Nephron (organoid): ENCODE measurements at regions not wholly inside any gene's neighbourhood (a gene's known extent, or its start where the extent isn't known, plus 50 kb on each side); places are given as distances from the start of the nearest gene placed in this dataset.

ENCODE experiments used
- H3K27ac Mint-ChIP-seq, 3 experiments: 2 replicates each; pipeline ENCODE4 v1.8.0; 2020; ENCODE audit warnings: mixed read lengths in 3 of 3, mild to moderate bottlenecking in 2 of 3, moderate library complexity in 1 of 3
- H3K27me3 Mint-ChIP-seq: 2 replicates; pipeline ENCODE4 v1.8.0; 2021; ENCODE audit warnings: low read depth, mild to moderate bottlenecking, moderate library complexity, mixed read lengths
- H3K36me3 Mint-ChIP-seq: 2 replicates; pipeline ENCODE4 v1.8.0; 2020; ENCODE audit warnings: low read depth, mixed read lengths
- H3K4me1 Mint-ChIP-seq: 2 replicates; pipeline ENCODE4 v1.8.0; 2020; ENCODE audit warnings: mixed read lengths
- H3K4me3 Mint-ChIP-seq, 3 experiments: 2 replicates each; pipeline ENCODE4 v1.8.0; 2020; ENCODE audit warnings: mild to moderate bottlenecking in 3 of 3, mixed read lengths in 3 of 3, moderate library complexity in 2 of 3
- H3K9me3 Mint-ChIP-seq: 2 replicates; pipeline ENCODE4 v1.8.0; 2020; ENCODE audit warnings: mixed read lengths
- TF ChIP-seq, protein P1 (sequence below), 3 experiments: fragments of 200-600 bp; sonication (generic); IDR thresholded peaks; one replicate each; pipeline ENCODE4 v1.5.0; 2021; ENCODE audit warnings: antibody characterized with exemption in 3 of 3; ENCODE audit not compliant: unreplicated experiment in 3 of 3

GRCh38 chr7:113996405-113996804 lies 77.6 kb upstream of the PPP1R3A start:
- Mint-ChIP-seq H3K27ac (no peak overlapping the region), H3K36me3 (no peaks in the 10 kb centered on the region), H3K9me3 (peaks cover 7% of the 10 kb centered on the region), H3K27me3 (peaks cover 4% of the 10 kb centered on the region), H3K4me1 (no peaks in the 10 kb centered on the region), H3K4me3 (no peak overlapping the region)
- TF ChIP-seq, protein P1, sequence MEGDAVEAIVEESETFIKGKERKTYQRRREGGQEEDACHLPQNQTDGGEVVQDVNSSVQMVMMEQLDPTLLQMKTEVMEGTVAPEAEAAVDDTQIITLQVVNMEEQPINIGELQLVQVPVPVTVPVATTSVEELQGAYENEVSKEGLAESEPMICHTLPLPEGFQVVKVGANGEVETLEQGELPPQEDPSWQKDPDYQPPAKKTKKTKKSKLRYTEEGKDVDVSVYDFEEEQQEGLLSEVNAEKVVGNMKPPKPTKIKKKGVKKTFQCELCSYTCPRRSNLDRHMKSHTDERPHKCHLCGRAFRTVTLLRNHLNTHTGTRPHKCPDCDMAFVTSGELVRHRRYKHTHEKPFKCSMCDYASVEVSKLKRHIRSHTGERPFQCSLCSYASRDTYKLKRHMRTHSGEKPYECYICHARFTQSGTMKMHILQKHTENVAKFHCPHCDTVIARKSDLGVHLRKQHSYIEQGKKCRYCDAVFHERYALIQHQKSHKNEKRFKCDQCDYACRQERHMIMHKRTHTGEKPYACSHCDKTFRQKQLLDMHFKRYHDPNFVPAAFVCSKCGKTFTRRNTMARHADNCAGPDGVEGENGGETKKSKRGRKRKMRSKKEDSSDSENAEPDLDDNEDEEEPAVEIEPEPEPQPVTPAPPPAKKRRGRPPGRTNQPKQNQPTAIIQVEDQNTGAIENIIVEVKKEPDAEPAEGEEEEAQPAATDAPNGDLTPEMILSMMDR (IDR thresholded peaks at IDR 0.05; ENCODE audit: unreplicated experiment in 3 of 3) = no peak

GRCh38 chr7:113986216-113986615 lies 67.4 kb upstream of the PPP1R3A start:
- H3K4me3 Mint-ChIP-seq = no peak overlapping the region

DNA sequence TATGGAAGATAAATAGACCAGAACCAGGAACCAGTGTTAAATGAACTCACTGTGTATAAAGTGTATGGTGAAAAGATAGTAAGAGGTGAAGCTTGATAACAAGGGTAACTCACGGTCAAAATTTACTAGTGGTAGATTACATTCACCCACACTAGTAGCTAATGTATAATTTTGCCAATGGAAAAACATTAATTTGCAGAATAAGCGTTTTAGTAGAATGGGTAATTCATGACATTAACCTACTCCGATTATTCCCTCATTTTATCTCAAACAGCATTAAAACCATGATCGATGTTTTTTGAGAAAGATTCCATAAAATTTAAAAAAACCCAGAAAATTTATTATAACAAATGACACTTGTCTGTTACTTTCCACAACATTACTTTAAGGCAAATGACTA lies 57.7 kb upstream of the PPP1R3A start:
- H3K27me3 Mint-ChIP-seq = no peaks in the 10 kb centered on the region
- no peaks in the 10 kb centered on the region for H3K4me1 Mint-ChIP-seq
- TF ChIP-seq, protein P1 (IDR thresholded peaks at IDR 0.05; ENCODE audit: unreplicated experiment in 3 of 3) = no peak
- no peaks in the 10 kb centered on the region for H3K9me3 Mint-ChIP-seq
- H3K27ac Mint-ChIP-seq = no peak overlapping the region
- H3K4me3 Mint-ChIP-seq = no peak overlapping the region
- H3K36me3 Mint-ChIP-seq = no peaks in the 10 kb centered on the region

More at GRCh38 chr7:113986216-113986615, 67.4 kb upstream of the PPP1R3A start:
- H3K9me3 Mint-ChIP-seq = no peaks in the 10 kb centered on the region
- no peaks in the 10 kb centered on the region for H3K4me1 Mint-ChIP-seq
- TF ChIP-seq, protein P1 (IDR thresholded peaks at IDR 0.05; ENCODE audit: unreplicated experiment in 3 of 3) = no peak
- H3K36me3 Mint-ChIP-seq = no peaks in the 10 kb centered on the region
- no peak overlapping the region for H3K27ac Mint-ChIP-seq
- peaks cover 3% of the 10 kb centered on the region for H3K27me3 Mint-ChIP-seq

DNA sequence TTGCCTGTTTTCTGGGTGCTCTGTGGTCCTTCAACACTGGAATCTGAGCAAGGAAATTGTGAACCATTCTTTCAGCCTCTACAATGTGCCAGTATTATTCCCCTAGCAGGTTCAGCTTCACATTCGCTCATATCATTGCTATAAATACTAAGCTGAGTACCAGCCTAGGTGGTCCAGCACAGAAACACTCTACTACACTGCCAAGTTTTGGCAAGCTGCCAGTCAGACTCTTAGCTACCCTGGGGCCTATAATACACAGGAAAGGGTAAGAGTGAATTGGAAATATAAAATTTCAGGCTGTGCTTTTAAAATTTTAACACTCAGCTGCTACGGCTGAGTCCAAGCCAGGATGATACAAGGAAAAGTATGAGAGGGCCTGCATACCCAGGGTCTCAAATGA lies 49.9 kb upstream of the PPP1R3A start:
- no peaks in the 10 kb centered on the region for H3K27me3 Mint-ChIP-seq

More for the DNA sequence above, 49.9 kb upstream of the PPP1R3A start:
- TF ChIP-seq, protein P1 (IDR thresholded peaks at IDR 0.05; ENCODE audit: unreplicated experiment in 3 of 3) = no peak
- Mint-ChIP-seq H3K4me3 (no peak overlapping the region), H3K4me1 (no peaks in the 10 kb centered on the region), H3K36me3 (no peaks in the 10 kb centered on the region), H3K27ac (no peak overlapping the region), H3K9me3 (no peaks in the 10 kb centered on the region)
